B cell (primary cell): ENCODE measurements at regions not wholly inside any gene's neighbourhood (a gene's known extent, or its start where the extent isn't known, plus 50 kb on each side); places are given as distances from the start of the nearest gene placed in this dataset.

Source experiments
- CTCF ChIP-seq: fragments of 200-600 bp; IDR thresholded peaks from one replicate; pipeline ENCODE4 v1.8.0; 2022; ENCODE audit warnings: antibody characterized with exemption, mild to moderate bottlenecking
- EZH2 ChIP-seq: IDR thresholded peaks from 2 replicates; pipeline ENCODE4 v1.6.1; 2012; ENCODE audit warnings: borderline replicate concordance, low read depth, mild to moderate bottlenecking, moderate library complexity, low read length; ENCODE audit not compliant: insufficient read depth, poor library complexity, severe bottlenecking

GRCh38 chr4:120636120-120636630, 286.4 kb downstream of the PRDM5 start:
- TF ChIP-seq CTCF (no peak), EZH2 (no peak)
